Astrocyte (in vitro differentiated cells and primary cell): ENCODE measurements at regions not wholly inside any gene's neighbourhood (a gene's known extent, or its start where the extent isn't known, plus 50 kb on each side); places are given as distances from the start of the nearest gene placed in this dataset.

Source experiments
- EZH2 ChIP-seq: IDR thresholded peaks from 2 replicates; pipeline ENCODE4 v1.6.1; 2012; ENCODE audit warnings: mild to moderate bottlenecking, low read length, inconsistent platforms; ENCODE audit not compliant: insufficient read depth
- TF ChIP-seq, protein P1 (sequence below): IDR thresholded peaks from 2 replicates; pipeline ENCODE4 v1.5.1; 2011; ENCODE audit warnings: low read depth, mild to moderate bottlenecking, inconsistent platforms, low read length, moderate library complexity; ENCODE audit not compliant: insufficient read depth

DNA sequence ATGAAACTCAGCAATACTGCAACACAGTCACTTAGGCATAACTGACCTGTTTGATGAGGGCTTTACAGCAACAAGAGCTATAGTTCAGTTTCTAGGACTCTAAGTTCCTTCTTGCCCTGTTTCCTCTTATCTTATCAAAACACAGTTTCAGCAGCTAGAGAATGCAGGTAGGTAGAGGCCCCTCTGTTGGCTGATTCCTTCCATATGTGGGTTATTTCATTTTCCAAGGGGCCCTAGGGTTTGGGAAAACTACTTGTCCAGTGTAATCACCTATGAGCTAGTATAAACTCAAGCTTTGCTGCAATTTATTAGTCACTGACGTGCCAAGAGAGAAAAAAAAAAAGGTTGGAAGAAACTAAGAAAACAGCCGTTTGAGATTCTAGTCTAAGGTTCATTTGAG, 607.7 kb upstream of the USP24 start:
- TF ChIP-seq, protein P1, sequence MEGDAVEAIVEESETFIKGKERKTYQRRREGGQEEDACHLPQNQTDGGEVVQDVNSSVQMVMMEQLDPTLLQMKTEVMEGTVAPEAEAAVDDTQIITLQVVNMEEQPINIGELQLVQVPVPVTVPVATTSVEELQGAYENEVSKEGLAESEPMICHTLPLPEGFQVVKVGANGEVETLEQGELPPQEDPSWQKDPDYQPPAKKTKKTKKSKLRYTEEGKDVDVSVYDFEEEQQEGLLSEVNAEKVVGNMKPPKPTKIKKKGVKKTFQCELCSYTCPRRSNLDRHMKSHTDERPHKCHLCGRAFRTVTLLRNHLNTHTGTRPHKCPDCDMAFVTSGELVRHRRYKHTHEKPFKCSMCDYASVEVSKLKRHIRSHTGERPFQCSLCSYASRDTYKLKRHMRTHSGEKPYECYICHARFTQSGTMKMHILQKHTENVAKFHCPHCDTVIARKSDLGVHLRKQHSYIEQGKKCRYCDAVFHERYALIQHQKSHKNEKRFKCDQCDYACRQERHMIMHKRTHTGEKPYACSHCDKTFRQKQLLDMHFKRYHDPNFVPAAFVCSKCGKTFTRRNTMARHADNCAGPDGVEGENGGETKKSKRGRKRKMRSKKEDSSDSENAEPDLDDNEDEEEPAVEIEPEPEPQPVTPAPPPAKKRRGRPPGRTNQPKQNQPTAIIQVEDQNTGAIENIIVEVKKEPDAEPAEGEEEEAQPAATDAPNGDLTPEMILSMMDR: no peak
- no peak for TF ChIP-seq EZH2
